Neural progenitor cell (in vitro differentiated cells): ENCODE measurements at regions not wholly inside any gene's neighbourhood (a gene's known extent, or its start where the extent isn't known, plus 50 kb on each side); places are given as distances from the start of the nearest gene placed in this dataset.

ENCODE experiments used
- EZH2 ChIP-seq: fragments of 200-600 bp; sonication (generic); IDR thresholded peaks from 2 replicates; pipeline ENCODE4 v1.6.1; 2017; ENCODE audit warnings: antibody characterized with exemption, mild to moderate bottlenecking, moderate library complexity
- EZH2phosphoT487 ChIP-seq: fragments of 200-600 bp; sonication (generic); IDR thresholded peaks from 2 replicates; pipeline ENCODE4 v1.6.1; 2017; ENCODE audit warnings: antibody characterized with exemption
- TF ChIP-seq, protein P1 (sequence below): fragments of 200-600 bp; sonication (generic); IDR thresholded peaks from 2 replicates; pipeline ENCODE4 v1.5.1; 2017; ENCODE audit warnings: antibody characterized with exemption, mild to moderate bottlenecking

DNA sequence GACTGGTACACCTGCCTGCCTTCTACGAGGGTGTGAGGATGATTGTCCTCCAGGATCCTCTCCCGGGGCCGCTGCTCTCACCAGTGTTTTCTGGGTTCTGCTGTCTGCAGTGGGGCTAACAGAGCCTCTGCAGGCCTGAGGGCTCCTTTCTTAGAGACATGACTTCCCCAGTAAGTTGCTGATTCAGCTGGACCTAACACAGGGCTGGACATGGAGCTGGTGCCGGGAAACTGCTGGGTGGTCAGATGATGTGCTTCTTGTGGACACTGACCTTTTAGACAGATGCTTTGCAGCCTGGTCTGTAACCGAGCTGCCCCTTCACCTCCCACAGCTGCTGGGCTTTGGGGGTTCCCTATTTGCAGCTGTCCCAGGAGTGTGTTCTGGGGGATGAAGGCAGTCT, 71.5 kb downstream of the FOXL1 start:
- TF ChIP-seq, protein P1, sequence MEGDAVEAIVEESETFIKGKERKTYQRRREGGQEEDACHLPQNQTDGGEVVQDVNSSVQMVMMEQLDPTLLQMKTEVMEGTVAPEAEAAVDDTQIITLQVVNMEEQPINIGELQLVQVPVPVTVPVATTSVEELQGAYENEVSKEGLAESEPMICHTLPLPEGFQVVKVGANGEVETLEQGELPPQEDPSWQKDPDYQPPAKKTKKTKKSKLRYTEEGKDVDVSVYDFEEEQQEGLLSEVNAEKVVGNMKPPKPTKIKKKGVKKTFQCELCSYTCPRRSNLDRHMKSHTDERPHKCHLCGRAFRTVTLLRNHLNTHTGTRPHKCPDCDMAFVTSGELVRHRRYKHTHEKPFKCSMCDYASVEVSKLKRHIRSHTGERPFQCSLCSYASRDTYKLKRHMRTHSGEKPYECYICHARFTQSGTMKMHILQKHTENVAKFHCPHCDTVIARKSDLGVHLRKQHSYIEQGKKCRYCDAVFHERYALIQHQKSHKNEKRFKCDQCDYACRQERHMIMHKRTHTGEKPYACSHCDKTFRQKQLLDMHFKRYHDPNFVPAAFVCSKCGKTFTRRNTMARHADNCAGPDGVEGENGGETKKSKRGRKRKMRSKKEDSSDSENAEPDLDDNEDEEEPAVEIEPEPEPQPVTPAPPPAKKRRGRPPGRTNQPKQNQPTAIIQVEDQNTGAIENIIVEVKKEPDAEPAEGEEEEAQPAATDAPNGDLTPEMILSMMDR: no peak
- TF ChIP-seq EZH2phosphoT487 (no peak), EZH2 (no peak)
